Astrocyte of the hippocampus (primary cell): ENCODE measurements at regions not wholly inside any gene's neighbourhood (a gene's known extent, or its start where the extent isn't known, plus 50 kb on each side); places are given as distances from the start of the nearest gene placed in this dataset.

Experiments
- DNase-seq: peaks from one replicate; pipeline ENCODE4 v3.0.0; 2011; ENCODE audit warnings: low read depth, low spot score

GRCh38 chr13:64925284-64925683 lies 2304.9 kb downstream of the PCDH9 start:
- peak; percentile 36 for DNase-seq

- DNase-seq = no peak
These were observed 2305.7 kb downstream of the PCDH9 start for GRCh38 chr13:64924401-64924800.

- DNase-seq = no peak
These were observed 2312.6 kb downstream of the PCDH9 start for GRCh38 chr13:64917566-64917965.

GRCh38 chr13:64912141-64912540 lies 2318.0 kb downstream of the PCDH9 start:
- DNase-seq = peak; percentile 42

- no peak for DNase-seq
These were observed 2320.0 kb downstream of the PCDH9 start for GRCh38 chr13:64910096-64910495.

- no peak for DNase-seq
These were observed 2321.0 kb downstream of the PCDH9 start for GRCh38 chr13:64909184-64909583.

GRCh38 chr13:64900039-64900438 lies 2330.1 kb downstream of the PCDH9 start:
- DNase-seq = no peak

GRCh38 chr13:64884976-64885375 lies 2345.2 kb downstream of the PCDH9 start:
- DNase-seq = no peak

GRCh38 chr13:64877176-64877575 lies 2353.0 kb downstream of the PCDH9 start:
- no peak for DNase-seq

- DNase-seq = no peak
These were observed 2358.4 kb downstream of the PCDH9 start for GRCh38 chr13:64871742-64872141.

- DNase-seq = no peak
These were observed 2360.6 kb downstream of the PCDH9 start for GRCh38 chr13:64869539-64869938.

- no peak for DNase-seq
These were observed 2362.3 kb downstream of the PCDH9 start for GRCh38 chr13:64867856-64868255.

- no peak for DNase-seq
These were observed 2363.8 kb downstream of the PCDH9 start for GRCh38 chr13:64866331-64866730.

GRCh38 chr13:64855506-64855905 lies 2374.6 kb downstream of the PCDH9 start:
- peak; percentile 74 for DNase-seq

GRCh38 chr13:64850017-64850416 lies 2380.1 kb downstream of the PCDH9 start:
- DNase-seq = no peak

- no peak for DNase-seq
These were observed 2380.9 kb downstream of the PCDH9 start for GRCh38 chr13:64849196-64849595.

GRCh38 chr13:64847767-64848166 lies 2382.4 kb downstream of the PCDH9 start:
- DNase-seq = no peak

GRCh38 chr13:64845110-64845509 lies 2385.0 kb downstream of the PCDH9 start:
- no peak for DNase-seq

- no peak for DNase-seq
These were observed 2411.1 kb downstream of the PCDH9 start for GRCh38 chr13:64819081-64819480.

GRCh38 chr13:64817691-64818090 lies 2412.4 kb downstream of the PCDH9 start:
- peak; percentile 0 for DNase-seq

- no peak for DNase-seq
These were observed 2419.4 kb downstream of the PCDH9 start for GRCh38 chr13:64810750-64811149.

GRCh38 chr13:64808704-64809103 lies 2421.4 kb downstream of the PCDH9 start:
- DNase-seq = no peak

GRCh38 chr13:64801768-64802167 lies 2428.4 kb downstream of the PCDH9 start:
- no peak for DNase-seq

- DNase-seq = no peak
These were observed 2431.7 kb downstream of the PCDH9 start for GRCh38 chr13:64798422-64798821.

GRCh38 chr13:64793592-64793991 lies 2436.5 kb downstream of the PCDH9 start:
- no peak for DNase-seq
